Inflammatory macrophage (primary cell): ENCODE measurements at regions not wholly inside any gene's neighbourhood (a gene's known extent, or its start where the extent isn't known, plus 50 kb on each side); places are given as distances from the start of the nearest gene placed in this dataset.

ENCODE experiments used
- DNase-seq, 2 donors: peaks; one replicate each; pipeline ENCODE4 v3.0.0-alpha.2; 2020 to 2022

GRCh38 chr2:22279541-22279940, 1105.4 kb upstream of the KLHL29 start:
- no peak for DNase-seq

- peak; percentile 62 to 77 for DNase-seq
These were observed 1103.9 kb upstream of the KLHL29 start for GRCh38 chr2:22281033-22281432.

- DNase-seq = peak; percentile 14 to 79
These were observed 1102.8 kb upstream of the KLHL29 start for GRCh38 chr2:22282220-22282619.

- DNase-seq = no peak
These were observed 1102.1 kb upstream of the KLHL29 start for GRCh38 chr2:22282916-22283315.

GRCh38 chr2:22283436-22283835, 1101.5 kb upstream of the KLHL29 start:
- no peak for DNase-seq

- peak; percentile 38 to 42 for DNase-seq
These were observed 1094.7 kb upstream of the KLHL29 start for GRCh38 chr2:22290302-22290701.

GRCh38 chr2:22290909-22291473, 1094.0 kb upstream of the KLHL29 start:
- DNase-seq = no peak

GRCh38 chr2:22301228-22301627, 1083.8 kb upstream of the KLHL29 start:
- DNase-seq = no peak

GRCh38 chr2:22326250-22326649, 1058.7 kb upstream of the KLHL29 start:
- DNase-seq = no peak

GRCh38 chr2:22329211-22330154, 1055.5 kb upstream of the KLHL29 start:
- DNase-seq = no peak

- DNase-seq = no peak
These were observed 1048.6 kb upstream of the KLHL29 start for GRCh38 chr2:22336414-22336813.

GRCh38 chr2:22340716-22341115, 1044.3 kb upstream of the KLHL29 start:
- DNase-seq = no peak

- DNase-seq = no peak
These were observed 1037.7 kb upstream of the KLHL29 start for GRCh38 chr2:22347306-22347705.

- no peak for DNase-seq
These were observed 1034.4 kb upstream of the KLHL29 start for GRCh38 chr2:22350621-22351020.

- DNase-seq = peak; percentile 38 to 46
These were observed 1029.1 kb upstream of the KLHL29 start for GRCh38 chr2:22355816-22356433.

- no peak for DNase-seq
These were observed 1025.8 kb upstream of the KLHL29 start for GRCh38 chr2:22359071-22359672.

- DNase-seq = no peak
These were observed 1024.1 kb upstream of the KLHL29 start for GRCh38 chr2:22360735-22361374.

- DNase-seq = no peak
These were observed 1023.4 kb upstream of the KLHL29 start for GRCh38 chr2:22361571-22361970.

- DNase-seq = no peak
These were observed 1009.9 kb upstream of the KLHL29 start for GRCh38 chr2:22375096-22375495.

- DNase-seq = no peak
These were observed 1007.7 kb upstream of the KLHL29 start for GRCh38 chr2:22377268-22377667.

- no peak for DNase-seq
These were observed 1002.4 kb upstream of the KLHL29 start for GRCh38 chr2:22382479-22383169.

GRCh38 chr2:22397847-22398246, 987.1 kb upstream of the KLHL29 start:
- no peak for DNase-seq
